ENCODE measurements at regions not wholly inside any gene's neighbourhood (a gene's known extent, or its start where the extent isn't known, plus 50 kb on each side); places are given as distances from the start of the nearest gene placed in this dataset.
"Not testable (repeated sequence)": the region's sequence is repeated elsewhere in the genome, so short reads cannot be mapped to it uniquely, and the experiment has no call there.

- no peak overlapping the region for H3K4me3 ChIP-seq (ENCODE audit: low read length)
- DNase-seq (ENCODE audit: low read depth), result no peak
- no peak for TF ChIP-seq CTCF (conservative IDR thresholded peaks at IDR 0.05; ENCODE audit: low read length)
Observed at GRCh38 chr14:48253020-48253419, 577.6 kb upstream of the MDGA2 start.

- no peak for TF ChIP-seq CTCF (conservative IDR thresholded peaks at IDR 0.05; ENCODE audit: low read length)
- DNase-seq (ENCODE audit: low read depth), result no peak
- no peak overlapping the region for H3K4me3 ChIP-seq (ENCODE audit: low read length)
Observed at GRCh38 chr14:48251290-48251689, 575.9 kb upstream of the MDGA2 start.

- DNase-seq (ENCODE audit: low read depth), result no peak
- H3K4me3 ChIP-seq (ENCODE audit: low read length), result no peak overlapping the region
- TF ChIP-seq CTCF (conservative IDR thresholded peaks at IDR 0.05; ENCODE audit: low read length), result no peak
Observed at GRCh38 chr14:48250575-48250974, 575.2 kb upstream of the MDGA2 start.

- DNase-seq (ENCODE audit: low read depth), result no peak
- no peak for TF ChIP-seq CTCF (conservative IDR thresholded peaks at IDR 0.05; ENCODE audit: low read length)
- H3K4me3 ChIP-seq (ENCODE audit: low read length), result no peak overlapping the region
Observed at GRCh38 chr14:48247977-48248376, 572.6 kb upstream of the MDGA2 start.

GRCh38 chr14:48243900-48244299 lies 568.5 kb upstream of the MDGA2 start:
- no peak overlapping the region for H3K4me3 ChIP-seq (ENCODE audit: low read length)
- no peak for TF ChIP-seq CTCF (conservative IDR thresholded peaks at IDR 0.05; ENCODE audit: low read length)
- DNase-seq (ENCODE audit: low read depth), result no peak

GRCh38 chr14:48229091-48229490 lies 553.7 kb upstream of the MDGA2 start:
- no peak overlapping the region for H3K4me3 ChIP-seq (ENCODE audit: low read length)
- DNase-seq (ENCODE audit: low read depth), result no peak
- no peak for TF ChIP-seq CTCF (conservative IDR thresholded peaks at IDR 0.05; ENCODE audit: low read length)

GRCh38 chr14:48193893-48194292 lies 518.5 kb upstream of the MDGA2 start:
- no peak overlapping the region for H3K4me3 ChIP-seq (ENCODE audit: low read length)
- no peak for DNase-seq (ENCODE audit: low read depth)
- no peak for TF ChIP-seq CTCF (conservative IDR thresholded peaks at IDR 0.05; ENCODE audit: low read length)

GRCh38 chr14:48149624-48150023 lies 474.2 kb upstream of the MDGA2 start:
- not testable (repeated sequence) for H3K4me3 ChIP-seq (ENCODE audit: low read length); DNase-seq (ENCODE audit: low read depth)

All from AG10803 (cell line).